ENCODE measurements at regions not wholly inside any gene's neighbourhood (a gene's known extent, or its start where the extent isn't known, plus 50 kb on each side); places are given as distances from the start of the nearest gene placed in this dataset.

DNA sequence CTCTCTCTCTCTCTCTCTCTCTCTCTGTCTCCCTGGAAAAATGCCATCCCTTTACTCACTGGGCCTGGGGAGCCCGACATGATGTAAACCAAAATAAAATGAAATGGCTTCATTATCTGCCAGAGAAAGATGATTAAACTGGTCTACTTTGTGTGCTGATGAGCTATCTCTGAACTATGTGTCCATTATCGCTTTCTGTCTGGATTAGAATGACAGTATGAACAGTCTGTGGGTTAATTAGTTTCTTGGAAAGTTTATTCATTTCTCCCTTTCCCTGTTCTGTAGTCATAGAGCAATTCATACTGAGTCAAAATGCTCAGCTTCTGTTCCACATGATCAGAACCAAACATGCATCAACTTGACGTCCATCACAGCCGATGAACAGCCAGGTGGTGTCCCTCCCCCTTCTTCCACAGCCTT lies 72.4 kb upstream of the KCND3 start:
- TF ChIP-seq, protein P1, sequence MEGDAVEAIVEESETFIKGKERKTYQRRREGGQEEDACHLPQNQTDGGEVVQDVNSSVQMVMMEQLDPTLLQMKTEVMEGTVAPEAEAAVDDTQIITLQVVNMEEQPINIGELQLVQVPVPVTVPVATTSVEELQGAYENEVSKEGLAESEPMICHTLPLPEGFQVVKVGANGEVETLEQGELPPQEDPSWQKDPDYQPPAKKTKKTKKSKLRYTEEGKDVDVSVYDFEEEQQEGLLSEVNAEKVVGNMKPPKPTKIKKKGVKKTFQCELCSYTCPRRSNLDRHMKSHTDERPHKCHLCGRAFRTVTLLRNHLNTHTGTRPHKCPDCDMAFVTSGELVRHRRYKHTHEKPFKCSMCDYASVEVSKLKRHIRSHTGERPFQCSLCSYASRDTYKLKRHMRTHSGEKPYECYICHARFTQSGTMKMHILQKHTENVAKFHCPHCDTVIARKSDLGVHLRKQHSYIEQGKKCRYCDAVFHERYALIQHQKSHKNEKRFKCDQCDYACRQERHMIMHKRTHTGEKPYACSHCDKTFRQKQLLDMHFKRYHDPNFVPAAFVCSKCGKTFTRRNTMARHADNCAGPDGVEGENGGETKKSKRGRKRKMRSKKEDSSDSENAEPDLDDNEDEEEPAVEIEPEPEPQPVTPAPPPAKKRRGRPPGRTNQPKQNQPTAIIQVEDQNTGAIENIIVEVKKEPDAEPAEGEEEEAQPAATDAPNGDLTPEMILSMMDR (IDR thresholded peaks at IDR 0.05; ENCODE audit: low read length) = no peak
- no peak for TF ChIP-seq EZH2 (IDR thresholded peaks at IDR 0.05; ENCODE audit: borderline replicate concordance, low read length)
